Stimulated activated naive CD8-positive, alpha-beta T cell treated with anti-CD3 and anti-CD28 coated beads, Interleukin-15, Interleukin-2, amounts not matched to agents 100 U/mL and 50 U/mL, for 24 hours (primary cell): ENCODE measurements at regions not wholly inside any gene's neighbourhood (a gene's known extent, or its start where the extent isn't known, plus 50 kb on each side); places are given as distances from the start of the nearest gene placed in this dataset.

ENCODE experiments used
- ATAC-seq: fragments of 150-1000 bp; cut with Tn5 transposase; one replicate; pipeline ENCODE4 v1.10.0; 2021
- DNase-seq: peaks from one replicate; pipeline ENCODE4 v3.0.0; 2021

- ATAC-seq (no peak), DNase-seq (no peak)
Observed at GRCh38 chr11:41978945-41979344, 519.5 kb upstream of the LRRC4C start.

- ATAC-seq (no peak), DNase-seq (no peak)
Observed at GRCh38 chr11:41980741-41981140, 521.3 kb upstream of the LRRC4C start.

GRCh38 chr11:41982276-41982675 is 522.8 kb upstream of the LRRC4C start:
- ATAC-seq (no peak), DNase-seq (no peak)

GRCh38 chr11:41982975-41983374 is 523.5 kb upstream of the LRRC4C start:
- no peak for DNase-seq
- ATAC-seq, result no peak

- DNase-seq (no peak), ATAC-seq (no peak)
Observed at GRCh38 chr11:41983475-41983874, 524.0 kb upstream of the LRRC4C start.

DNA sequence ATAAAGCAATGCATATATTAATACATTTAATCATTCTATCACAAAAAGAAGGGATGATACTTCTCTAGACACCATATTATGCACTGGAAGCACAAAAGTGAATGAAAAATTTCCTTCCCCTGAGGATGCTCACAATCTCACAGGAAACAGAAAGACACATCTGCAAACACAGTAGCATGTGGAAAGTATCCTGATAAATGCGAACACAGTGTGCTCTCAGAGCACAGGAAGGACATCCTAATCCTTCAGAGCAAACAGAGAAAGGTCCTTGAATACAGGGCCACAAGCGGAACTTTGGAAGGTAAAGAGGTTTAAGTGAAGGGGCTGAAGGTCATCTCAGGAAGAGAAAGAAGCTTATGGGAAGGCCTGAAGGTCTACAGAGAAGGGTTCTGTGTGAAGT is 524.6 kb upstream of the LRRC4C start:
- ATAC-seq (no peak), DNase-seq (no peak)

DNA sequence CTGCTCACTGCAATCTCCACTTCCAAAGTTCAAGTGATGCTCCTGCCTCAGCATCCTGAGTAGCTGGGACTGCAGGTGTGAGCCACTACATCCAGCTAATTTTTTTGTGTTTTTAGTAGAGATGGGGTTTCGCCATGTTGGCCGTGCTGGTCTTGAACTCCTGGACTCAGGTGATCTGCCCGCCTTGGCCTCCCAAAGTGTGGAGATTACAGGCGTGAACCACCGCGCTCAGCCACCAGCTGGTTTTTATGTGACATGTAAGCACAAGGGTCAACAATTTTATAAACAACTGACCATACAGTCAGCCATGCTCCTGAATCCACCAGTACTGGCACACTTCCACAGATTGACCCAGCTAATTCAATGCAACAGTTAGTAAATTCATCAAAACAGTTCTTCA is 526.3 kb upstream of the LRRC4C start:
- ATAC-seq (no peak), DNase-seq (no peak)

DNA sequence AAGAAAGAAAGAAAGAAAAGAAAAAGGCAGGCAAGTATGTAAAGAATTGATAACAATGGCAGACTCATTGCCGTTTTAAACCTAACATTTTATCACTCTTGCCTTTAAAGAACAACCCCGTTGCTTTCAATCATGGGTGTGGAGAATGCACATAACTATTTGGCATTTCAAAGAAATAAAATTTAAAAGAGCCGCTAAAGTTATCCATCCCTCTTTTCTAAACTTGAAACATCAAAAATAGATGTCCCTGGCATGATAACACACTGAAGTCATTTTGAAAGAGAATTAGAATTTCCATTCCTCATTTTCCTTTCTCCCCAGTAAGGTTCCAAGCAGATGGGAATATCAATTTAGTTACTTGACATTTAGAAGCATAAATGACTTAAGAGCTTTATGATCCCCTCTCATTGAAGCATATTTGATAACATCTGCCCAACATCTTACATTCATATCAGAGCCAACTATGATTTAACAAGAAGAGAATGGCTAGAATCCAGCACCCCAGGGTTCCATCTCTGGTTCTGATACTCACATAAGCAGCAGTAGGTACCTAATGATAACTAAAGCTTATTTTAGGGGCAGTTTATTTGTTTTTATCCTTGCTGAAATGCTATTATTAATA is 529.6 kb upstream of the LRRC4C start:
- DNase-seq (no peak), ATAC-seq (no peak)

GRCh38 chr11:41989823-41990380 is 530.5 kb upstream of the LRRC4C start:
- DNase-seq (no peak), ATAC-seq (no peak)

DNA sequence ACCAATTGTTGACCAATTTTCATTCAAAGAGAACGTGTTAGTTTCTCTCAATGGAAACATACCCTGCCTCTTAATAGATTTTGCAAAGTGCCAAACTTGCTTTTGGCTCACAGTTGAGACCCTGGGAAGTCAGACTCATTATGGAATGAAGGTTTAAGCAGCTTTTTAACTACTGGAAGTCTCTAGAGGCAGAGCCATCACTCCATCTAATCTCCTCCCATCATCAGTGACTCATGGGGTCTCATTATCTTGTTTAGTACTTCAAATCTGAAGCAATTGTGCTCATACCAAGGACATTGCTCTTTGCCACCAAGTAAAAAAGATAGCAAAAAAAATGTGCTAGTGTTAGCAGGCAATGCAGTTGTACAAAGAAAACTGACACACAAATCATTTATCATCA is 537.1 kb upstream of the LRRC4C start:
- no peak for DNase-seq
- no peak for ATAC-seq

GRCh38 chr11:41997844-41998401 is 538.5 kb upstream of the LRRC4C start:
- DNase-seq, result no peak
- no peak for ATAC-seq

GRCh38 chr11:41999066-41999465 is 539.6 kb upstream of the LRRC4C start:
- no peak for DNase-seq
- ATAC-seq, result no peak

- no peak for ATAC-seq
- DNase-seq, result no peak
Observed at GRCh38 chr11:42003801-42004200, 544.3 kb upstream of the LRRC4C start.

DNA sequence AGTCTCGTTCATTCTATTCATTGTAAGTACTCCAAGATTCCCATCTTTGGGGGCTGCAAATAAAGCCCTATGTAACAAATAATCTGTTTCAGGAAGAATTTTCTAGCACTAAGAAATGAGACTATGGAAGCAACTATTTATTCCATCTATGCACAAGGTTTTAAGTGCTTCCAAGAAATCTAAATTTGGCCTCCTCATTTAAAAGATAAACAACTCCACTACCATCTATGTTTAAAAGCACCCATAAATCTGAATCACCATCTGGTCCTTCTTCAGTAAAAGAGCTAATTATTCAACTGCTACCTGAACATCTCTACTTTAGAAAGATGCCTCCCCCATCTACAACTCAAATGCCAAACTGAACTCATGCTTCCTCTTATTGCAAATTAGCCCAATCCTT is 547.3 kb upstream of the LRRC4C start:
- DNase-seq (no peak), ATAC-seq (no peak)

DNA sequence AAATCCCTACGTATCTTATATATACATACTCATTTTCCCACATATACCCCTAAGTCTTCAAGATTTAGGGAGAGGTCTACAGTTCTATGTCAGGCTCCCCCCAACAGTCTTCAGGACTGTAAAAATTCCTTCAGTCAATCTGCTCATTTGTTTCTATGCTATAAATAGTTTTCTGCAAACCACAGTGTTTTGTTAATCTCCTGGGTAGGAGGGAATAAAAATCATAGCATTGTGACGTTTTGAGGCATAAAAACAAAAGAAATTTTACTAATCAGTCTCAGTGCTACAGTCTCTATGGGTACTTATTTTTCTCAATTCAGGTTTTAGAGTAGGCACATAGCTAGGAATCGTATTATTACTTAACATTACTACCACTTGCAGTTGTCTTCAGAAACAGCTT is 552.8 kb upstream of the LRRC4C start:
- DNase-seq (no peak), ATAC-seq (no peak)

DNA sequence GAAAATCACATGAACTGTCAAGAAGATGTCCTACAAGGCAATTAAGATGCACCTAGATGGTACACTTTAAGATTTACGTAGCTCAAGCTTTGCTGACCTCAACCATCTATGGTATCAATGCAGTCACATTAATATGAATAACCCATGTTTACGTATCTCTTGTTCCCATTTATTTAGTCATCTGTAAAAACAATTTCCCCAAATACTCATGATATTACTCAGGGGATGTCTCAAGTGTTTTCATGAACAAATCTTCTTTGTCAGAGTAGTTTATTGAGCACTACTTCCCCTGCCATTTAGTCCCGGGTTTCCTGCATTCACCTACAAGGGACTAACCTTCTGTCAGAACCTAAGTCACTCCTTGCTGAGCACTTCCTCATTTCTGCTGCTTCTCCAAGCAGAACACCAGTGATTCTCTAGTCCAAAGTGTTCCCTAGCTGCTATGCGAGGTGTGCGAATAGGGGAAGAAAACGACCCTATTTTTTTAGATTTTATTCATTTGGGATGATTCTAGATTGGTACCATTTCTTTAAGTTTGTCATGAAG is 554.3 kb upstream of the LRRC4C start:
- DNase-seq (no peak), ATAC-seq (no peak)

- no peak for DNase-seq
- ATAC-seq, result no peak
Observed at GRCh38 chr11:42021911-42022310, 562.5 kb upstream of the LRRC4C start.

DNA sequence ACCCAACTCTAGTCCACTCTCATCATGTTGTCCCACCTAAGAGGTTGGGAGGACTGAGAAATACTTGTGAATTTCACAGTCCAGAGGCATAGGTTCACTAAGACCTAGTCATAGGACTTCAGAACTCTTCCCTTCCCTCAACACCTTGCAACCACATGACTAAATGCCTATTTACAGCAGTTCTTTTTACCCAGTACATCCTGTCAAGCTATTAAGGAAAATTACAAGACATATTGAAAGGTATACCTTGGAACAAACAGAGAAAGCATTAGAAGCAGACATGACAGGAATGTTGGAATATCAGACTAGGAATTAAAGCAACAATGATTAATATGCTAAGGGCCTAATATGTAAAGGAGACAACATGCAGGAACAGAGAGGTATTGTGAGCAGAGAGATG is 563.8 kb upstream of the LRRC4C start:
- ATAC-seq (no peak), DNase-seq (no peak)

DNA sequence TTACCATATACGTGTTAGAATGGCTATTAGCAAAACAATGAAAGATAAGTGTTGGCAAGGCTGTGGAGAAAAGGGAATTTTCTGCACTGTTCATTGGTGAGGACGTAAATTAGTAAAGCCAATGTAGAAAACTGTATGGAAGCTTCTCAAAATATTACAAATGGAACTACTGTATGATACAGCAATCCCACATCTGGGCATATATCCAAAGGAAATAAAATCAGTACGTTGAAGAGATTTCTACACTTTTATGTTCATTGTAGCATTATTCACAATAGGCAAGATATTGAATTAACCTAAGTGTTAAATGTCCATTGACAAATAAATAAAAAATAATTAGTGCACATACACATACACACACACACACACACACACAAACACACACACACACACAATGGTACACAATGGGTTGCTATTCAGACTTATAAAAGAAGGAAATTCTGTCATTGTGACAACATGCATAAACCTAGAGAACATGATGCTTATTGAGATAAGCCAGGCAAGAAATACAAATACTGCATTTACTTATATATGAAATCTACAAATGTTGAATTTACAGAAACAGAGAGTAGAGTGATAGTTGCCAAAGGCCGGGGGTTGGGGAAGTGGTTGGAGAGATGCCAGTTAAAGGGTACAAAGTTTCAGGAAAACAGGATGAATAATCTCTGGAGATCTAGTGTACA is 565.8 kb upstream of the LRRC4C start:
- no peak for DNase-seq
- no peak for ATAC-seq

DNA sequence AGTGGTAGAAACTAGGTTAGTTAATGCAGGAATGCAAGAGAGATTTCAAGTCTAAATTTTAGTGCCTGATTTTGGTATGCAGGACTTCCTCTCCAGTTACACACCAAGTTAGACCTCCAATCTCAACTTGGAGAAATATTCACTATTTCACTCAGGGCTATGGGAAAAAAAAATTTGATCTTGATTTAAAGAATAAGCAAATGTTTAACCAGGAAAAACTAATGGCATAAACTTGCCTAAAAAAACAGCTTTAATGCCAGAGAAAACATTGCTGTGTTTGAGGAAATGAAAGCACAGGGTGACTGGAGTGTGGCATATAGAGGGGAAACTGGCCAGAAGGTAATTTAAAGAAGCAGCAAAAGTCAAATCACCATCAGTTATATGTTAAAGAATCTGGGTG is 575.4 kb upstream of the LRRC4C start:
- no peak for ATAC-seq
- no peak for DNase-seq

DNA sequence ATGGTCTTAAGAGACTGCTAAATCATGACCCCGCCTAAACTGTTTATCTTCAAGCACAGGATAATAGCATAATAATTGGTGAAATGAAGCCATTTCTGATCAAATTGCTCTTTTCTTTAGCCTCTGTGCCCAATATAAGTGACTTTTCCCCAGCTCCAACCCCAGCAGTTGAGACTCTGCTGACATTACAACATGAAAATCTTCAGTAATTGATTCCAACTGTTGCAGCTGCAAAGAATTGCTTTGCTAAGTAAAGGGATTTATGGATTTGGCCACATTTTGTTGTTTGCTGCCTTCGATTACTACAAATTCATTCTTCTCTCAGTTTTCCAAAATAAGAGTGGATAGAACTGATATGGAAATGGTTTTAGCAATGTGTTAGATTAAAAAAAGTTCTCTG is 576.7 kb upstream of the LRRC4C start:
- DNase-seq (no peak), ATAC-seq (no peak)

- no peak for ATAC-seq
- DNase-seq, result no peak
Observed at GRCh38 chr11:42043312-42043711, 583.9 kb upstream of the LRRC4C start.
